Activated CD4-positive, alpha-beta T cell treated with anti-CD3 and anti-CD28 coated beads, Interleukin-2, amount 10 ng/mL, durations not matched to agents 7 days and 5 days (primary cell): ENCODE measurements at regions not wholly inside any gene's neighbourhood (a gene's known extent, or its start where the extent isn't known, plus 50 kb on each side); places are given as distances from the start of the nearest gene placed in this dataset.
"Not testable (repeated sequence)": the region's sequence is repeated elsewhere in the genome, so short reads cannot be mapped to it uniquely, and the experiment has no call there.

Experiments
- CTCF ChIA-PET: fragments of 350-600 bp; sonication (Branson Sonifier 250); formaldehyde crosslinking; loops from one replicate; lab custom pipeline; 2021; ENCODE audit warnings: antibody characterized with exemption; lab: Charles Lee
- POLR2A ChIA-PET: fragments of 350-600 bp; sonication (Branson Sonifier 250); formaldehyde crosslinking; loops from one replicate; lab custom pipeline; 2021; ENCODE audit warnings: antibody characterized with exemption; lab: Charles Lee
- DNase-seq: peaks from one replicate; pipeline ENCODE4 v3.0.0-alpha.2; 2020
- H3K27ac Mint-ChIP-seq: one replicate; pipeline ENCODE4 v1.8.0; 2021; ENCODE audit warnings: mild to moderate bottlenecking, moderate library complexity, mixed read lengths
- H3K27me3 Mint-ChIP-seq: one replicate; pipeline ENCODE4 v1.8.0; 2021; ENCODE audit warnings: mixed read lengths
- H3K36me3 Mint-ChIP-seq: one replicate; pipeline ENCODE4 v1.8.0; 2021; ENCODE audit warnings: low read depth, mixed read lengths
- H3K4me1 Mint-ChIP-seq: one replicate; pipeline ENCODE4 v1.8.0; 2021; ENCODE audit warnings: mixed read lengths
- H3K4me3 Mint-ChIP-seq: one replicate; pipeline ENCODE4 v1.8.0; 2021; ENCODE audit warnings: mild to moderate bottlenecking, moderate library complexity, mixed read lengths
- H3K9me3 Mint-ChIP-seq: one replicate; pipeline ENCODE4 v1.8.0; 2021; ENCODE audit warnings: mixed read lengths

- H3K27me3 Mint-ChIP-seq: peaks cover 6% of the 10 kb centered on the region
- H3K9me3 Mint-ChIP-seq: no peaks in the 10 kb centered on the region
- H3K36me3 Mint-ChIP-seq: no peaks in the 10 kb centered on the region
- ChIA-PET CTCF (no interaction called here), POLR2A (no interaction called here)
- no peak overlapping the region for H3K27ac Mint-ChIP-seq
- H3K4me1 Mint-ChIP-seq: peaks cover 11% of the 10 kb centered on the region
- DNase-seq: no peak
- no peak overlapping the region for H3K4me3 Mint-ChIP-seq
These were observed 69.2 kb downstream of the LYZL2 start for GRCh38 chr10:30560326-30560725.

- no peaks in the 10 kb centered on the region for H3K36me3 Mint-ChIP-seq
- no peak overlapping the region for H3K4me3 Mint-ChIP-seq
- ChIA-PET POLR2A (no interaction called here), CTCF (interaction anchor here (0.6 kb wide), 1 partner anchor 60 kb away, joined by 7 read pairs; no protein-coding TSS in a partner anchor)
- no peaks in the 10 kb centered on the region for H3K9me3 Mint-ChIP-seq
- H3K27ac Mint-ChIP-seq: no peak overlapping the region
- peaks cover 6% of the 10 kb centered on the region for H3K27me3 Mint-ChIP-seq
- H3K4me1 Mint-ChIP-seq: peaks cover 15% of the 10 kb centered on the region
- no peak for DNase-seq
These were observed 70.4 kb downstream of the LYZL2 start for GRCh38 chr10:30559180-30559579.

GRCh38 chr10:30558411-30558810, 71.1 kb downstream of the LYZL2 start:
- H3K9me3 Mint-ChIP-seq: no peaks in the 10 kb centered on the region
- ChIA-PET CTCF (interaction anchor here (0.6 kb wide), 1 partner anchor 1025 kb away, joined by 3 read pairs; no protein-coding TSS in a partner anchor), POLR2A (no interaction called here)
- no peak for DNase-seq
- peaks cover 6% of the 10 kb centered on the region for H3K27me3 Mint-ChIP-seq
- no peak overlapping the region for H3K4me3 Mint-ChIP-seq
- H3K36me3 Mint-ChIP-seq: no peaks in the 10 kb centered on the region
- H3K27ac Mint-ChIP-seq: no peak overlapping the region
- H3K4me1 Mint-ChIP-seq: peaks cover 20% of the 10 kb centered on the region

GRCh38 chr10:30557884-30558283, 71.7 kb downstream of the LYZL2 start:
- no peak for DNase-seq
- Mint-ChIP-seq H3K27ac (no peak overlapping the region), H3K9me3 (no peaks in the 10 kb centered on the region)

GRCh38 chr10:30556189-30556588, 73.4 kb downstream of the LYZL2 start:
- H3K27me3 Mint-ChIP-seq: peaks cover 8% of the 10 kb centered on the region
- no peaks in the 10 kb centered on the region for H3K9me3 Mint-ChIP-seq
- POLR2A ChIA-PET: interaction anchor here (0.6 kb wide), 1 partner anchor 27 kb away, joined by 3 read pairs; no protein-coding TSS in a partner anchor
- no peak for DNase-seq
- H3K36me3 Mint-ChIP-seq: no peaks in the 10 kb centered on the region
- no peak overlapping the region for H3K4me3 Mint-ChIP-seq
- CTCF ChIA-PET: interaction anchor here (0.7 to 1.5 kb wide), 6 partner anchors 11 to 66 kb away, joined by 3 to 5 read pairs (median 3); no protein-coding TSS in a partner anchor
- no peak overlapping the region for H3K27ac Mint-ChIP-seq
- H3K4me1 Mint-ChIP-seq: peaks cover 10% of the 10 kb centered on the region

More at GRCh38 chr10:30557884-30558283, 71.7 kb downstream of the LYZL2 start:
- ChIA-PET CTCF (no interaction called here), POLR2A (no interaction called here)
- Mint-ChIP-seq H3K36me3 (no peaks in the 10 kb centered on the region), H3K4me3 (no peak overlapping the region), H3K27me3 (peaks cover 6% of the 10 kb centered on the region), H3K4me1 (peaks cover 17% of the 10 kb centered on the region)

- DNase-seq: no peak
- ChIA-PET POLR2A (no interaction called here), CTCF (interaction anchor here (0.7 to 1.5 kb wide), 3 partner anchors 10 to 65 kb away, joined by 3 to 5 read pairs (median 4); no protein-coding TSS in a partner anchor)
- Mint-ChIP-seq H3K4me3 (no peak overlapping the region), H3K9me3 (no peaks in the 10 kb centered on the region), H3K4me1 (peaks cover 14% of the 10 kb centered on the region), H3K27me3 (peaks cover 4% of the 10 kb centered on the region), H3K36me3 (no peaks in the 10 kb centered on the region), H3K27ac (no peak overlapping the region)
These were observed 74.1 kb downstream of the LYZL2 start for GRCh38 chr10:30555465-30555864.

GRCh38 chr10:30554440-30554825, 75.1 kb downstream of the LYZL2 start:
- Mint-ChIP-seq H3K4me1 (peaks cover 14% of the 10 kb centered on the region), H3K27me3 (peaks cover 4% of the 10 kb centered on the region), H3K27ac (no peak overlapping the region), H3K4me3 (no peak overlapping the region), H3K36me3 (no peaks in the 10 kb centered on the region), H3K9me3 (no peaks in the 10 kb centered on the region)
- ChIA-PET CTCF (no interaction called here), POLR2A (no interaction called here)
- DNase-seq: no peak

- Mint-ChIP-seq H3K4me3 (no peak overlapping the region), H3K9me3 (no peaks in the 10 kb centered on the region), H3K27ac (no peak overlapping the region), H3K36me3 (no peaks in the 10 kb centered on the region), H3K4me1 (peaks cover 14% of the 10 kb centered on the region), H3K27me3 (peaks cover 4% of the 10 kb centered on the region)
- DNase-seq: no peak
- POLR2A ChIA-PET: no interaction called here
- CTCF ChIA-PET: no interaction called here
These were observed 75.7 kb downstream of the LYZL2 start for GRCh38 chr10:30553626-30554439.

GRCh38 chr10:30553018-30553625, 76.4 kb downstream of the LYZL2 start:
- H3K27ac Mint-ChIP-seq: no peak overlapping the region
- peaks cover 14% of the 10 kb centered on the region for H3K4me1 Mint-ChIP-seq
- POLR2A ChIA-PET: no interaction called here
- no peak overlapping the region for H3K4me3 Mint-ChIP-seq
- CTCF ChIA-PET: interaction anchor here (1.5 kb wide), 1 partner anchor 10 kb away, joined by 3 read pairs; no protein-coding TSS in a partner anchor
- no peaks in the 10 kb centered on the region for H3K9me3 Mint-ChIP-seq
- no peaks in the 10 kb centered on the region for H3K36me3 Mint-ChIP-seq
- no peak for DNase-seq
- H3K27me3 Mint-ChIP-seq: peaks cover 4% of the 10 kb centered on the region

- peaks cover 14% of the 10 kb centered on the region for H3K4me1 Mint-ChIP-seq
- no peaks in the 10 kb centered on the region for H3K36me3 Mint-ChIP-seq
- H3K9me3 Mint-ChIP-seq: no peaks in the 10 kb centered on the region
- no peak overlapping the region for H3K4me3 Mint-ChIP-seq
- H3K27me3 Mint-ChIP-seq: peaks cover 6% of the 10 kb centered on the region
- H3K27ac Mint-ChIP-seq: peak overlapping the region; percentile 37
- POLR2A ChIA-PET: no interaction called here
- CTCF ChIA-PET: interaction anchor here (1.0 to 1.5 kb wide), 2 partner anchors 12 to 80 kb away, joined by 3 read pairs; no protein-coding TSS in a partner anchor
- no peak for DNase-seq
These were observed 78.4 kb downstream of the LYZL2 start for GRCh38 chr10:30550967-30551815.

- CTCF ChIA-PET, H3K27me3 Mint-ChIP-seq, H3K4me3 Mint-ChIP-seq, POLR2A ChIA-PET, DNase-seq, H3K9me3 Mint-ChIP-seq, H3K36me3 Mint-ChIP-seq, H3K27ac Mint-ChIP-seq: not testable (repeated sequence)
- H3K4me1 Mint-ChIP-seq: peaks cover 11% of the 10 kb centered on the region
These were observed 80.3 kb downstream of the LYZL2 start for GRCh38 chr10:30549134-30549687.

- no peaks in the 10 kb centered on the region for H3K36me3 Mint-ChIP-seq
- CTCF ChIA-PET: interaction anchor here (0.7 kb wide), 1 partner anchor 155 kb away, joined by 3 read pairs; no protein-coding TSS in a partner anchor
- no peaks in the 10 kb centered on the region for H3K9me3 Mint-ChIP-seq
- POLR2A ChIA-PET: no interaction called here
- DNase-seq: no peak
- H3K27me3 Mint-ChIP-seq: peaks cover 2% of the 10 kb centered on the region
- H3K4me1 Mint-ChIP-seq: peaks cover 9% of the 10 kb centered on the region
- no peak overlapping the region for H3K4me3 Mint-ChIP-seq
- H3K27ac Mint-ChIP-seq: no peak overlapping the region
These were observed 83.0 kb downstream of the LYZL2 start for GRCh38 chr10:30546511-30546910.
